ENCODE measurements at regions not wholly inside any gene's neighbourhood (a gene's known extent, or its start where the extent isn't known, plus 50 kb on each side); places are given as distances from the start of the nearest gene placed in this dataset.

DNA sequence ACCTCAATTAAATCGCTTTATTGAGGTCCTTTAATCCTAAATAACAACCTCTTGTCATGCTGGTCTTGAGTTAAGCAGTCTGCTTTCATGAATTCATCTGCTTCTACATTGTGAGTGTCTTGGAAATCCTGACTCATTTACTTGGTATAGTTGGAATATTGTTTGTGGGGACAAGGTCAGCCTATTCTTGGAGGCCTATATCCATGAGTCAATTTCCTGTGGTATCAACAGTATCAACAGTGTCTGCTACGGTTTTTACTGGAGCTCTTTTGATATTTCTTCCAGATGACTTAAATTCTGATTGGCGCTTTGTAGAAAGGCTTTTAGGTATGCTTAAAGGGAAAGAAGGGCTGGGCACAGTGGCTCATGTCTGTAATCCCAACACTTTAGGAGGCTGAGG, 71.2 kb upstream of the PARP8 start:
- no peak for FAIRE-seq
- no peaks in the 10 kb centered on the region for H3K79me2 ChIP-seq (ENCODE audit: control insufficient read depth in 1 of 2, insufficient read depth in 2 of 2, low read length in 2 of 2)
- H4K5ac ChIP-seq (ENCODE audit: insufficient read length, low read depth, low read length), result no peak overlapping the region
- no peak overlapping the region for H2BK12ac ChIP-seq (ENCODE audit: low read depth, low read length)
- no peaks in the 10 kb centered on the region for H4K20me1 ChIP-seq (replicated peaks in 1 of 2; ENCODE audit: control insufficient read depth in 1 of 2, insufficient read depth in 2 of 2, low read length in 2 of 2)
- H2BK20ac ChIP-seq (ENCODE audit: low read length), result no peak overlapping the region
- ChIA-PET POLR2A (ENCODE audit: partially characterized antibody) (no interaction called here), CTCF (ENCODE audit: partially characterized antibody) (interaction anchor here (1.1 kb wide), 1 partner anchor 11 kb away, joined by 3 read pairs; no protein-coding TSS in a partner anchor)
- no peaks in the 10 kb centered on the region for H3K36me3 ChIP-seq (ENCODE audit: control insufficient read depth in 2 of 4, insufficient read depth in 4 of 4, low read length in 3 of 4)
- 91% methylated on average over 3 of the region's 3 CpGs; no CpG with 5 or more reads in 1 of the 2 experiments for WGBS, 2 experiments (ENCODE audit: extremely low coverage in 1 of 2, insufficient coverage in 1 of 2, insufficient read length in 1 of 2, insufficient replicate concordance in 2 of 2, low coverage in 1 of 2, low lambda C conversion rate in 2 of 2, missing lambda C conversion rate in 1 of 2)
- H3K4me2 ChIP-seq (ENCODE audit: insufficient read depth in 1 of 2, low read depth in 2 of 2, low read length in 2 of 2), result no peak overlapping the region
- no peaks in the 10 kb centered on the region for H3K27me3 ChIP-seq (replicated peaks in 1 of 4; ENCODE audit: control insufficient read depth in 3 of 4, extremely low read depth in 1 of 4, insufficient read depth in 3 of 4, low read length in 3 of 4)
- no peak overlapping the region for H3K23ac ChIP-seq (ENCODE audit: insufficient read length)
- H3K4me1 ChIP-seq (replicated peaks in 1 of 4; ENCODE audit: control insufficient read depth in 3 of 4, insufficient read depth in 4 of 4, low read length in 3 of 4), result no peaks in the 10 kb centered on the region; a peak in 1 of 7 replicates
- no peak overlapping the region for H3K9ac ChIP-seq (replicated peaks in 1 of 4; ENCODE audit: extremely low read depth in 1 of 4, low read depth in 3 of 4, low read length in 3 of 4)
- no peak overlapping the region for H2BK5ac ChIP-seq (ENCODE audit: low read depth, low read length)
- H3K27ac ChIP-seq (ENCODE audit: low read depth, low read length), result no peak overlapping the region
- no peaks in the 10 kb centered on the region for H3K9me3 ChIP-seq (ENCODE audit: insufficient read depth in 2 of 2, low read depth in 1 of 2, low read length in 1 of 2)
- no peak overlapping the region for H3K14ac ChIP-seq (ENCODE audit: insufficient read length)
- H3K4me3 ChIP-seq (ENCODE audit: extremely low read depth in 1 of 4, insufficient read depth in 2 of 4, low read depth in 3 of 4, low read length in 4 of 4), result no peak overlapping the region
- no peak for DNase-seq (ENCODE audit: low read depth in 1 of 2, low spot score in 2 of 2)
- H3K23me2 ChIP-seq (ENCODE audit: low read depth, low read length), result no peaks in the 10 kb centered on the region
- H2AK5ac ChIP-seq (ENCODE audit: low read depth, low read length), result no peak overlapping the region
- no peaks in the 10 kb centered on the region for H3K79me1 ChIP-seq (ENCODE audit: low read depth, low read length)
- H2BK120ac ChIP-seq (replicated peaks; ENCODE audit: low read depth, low read length), result no peak overlapping the region
- H3K4ac ChIP-seq (replicated peaks; ENCODE audit: insufficient read length, low read depth, low read length), result no peak overlapping the region
- H2BK15ac ChIP-seq (ENCODE audit: low read length), result no peak overlapping the region
- H4K91ac ChIP-seq (replicated peaks; ENCODE audit: insufficient read length, low read length), result no peak overlapping the region
- H4K8ac ChIP-seq (ENCODE audit: extremely low read depth, insufficient read depth, low read length), result no peak overlapping the region
- no peak overlapping the region for H2AFZ ChIP-seq (ENCODE audit: low read length)
- no peak overlapping the region for H3K56ac ChIP-seq (replicated peaks; ENCODE audit: insufficient read length, low read depth, low read length)
- no peak overlapping the region for H3K18ac ChIP-seq (ENCODE audit: extremely low read depth, low read length)
- no peak for TF ChIP-seq NANOG (IDR thresholded peaks at IDR 0.05; ENCODE audit: insufficient read depth, low read depth, low read length, poor library complexity, severe bottlenecking)
- no peak for TF ChIP-seq GTF2F1 (IDR thresholded peaks at IDR 0.05; ENCODE audit: borderline replicate concordance, low read depth, low read length)
- no peak for TF ChIP-seq GABPA (IDR thresholded peaks at IDR 0.05; ENCODE audit: borderline replicate concordance, insufficient read depth, low read length)
- no peak for TF ChIP-seq CTBP2 (IDR thresholded peaks at IDR 0.05; ENCODE audit: borderline replicate concordance, insufficient read depth, insufficient read length, low read length)
- TF ChIP-seq POLR2A (IDR thresholded peaks at IDR 0.05; ENCODE audit: control extremely low read depth in 1 of 2, low read depth in 2 of 2, low read length in 2 of 2), result no peak
- no peak for TF ChIP-seq RNF2 (IDR thresholded peaks at IDR 0.05; ENCODE audit: borderline replicate concordance, low read depth, low read length, missing control alignments, poor library complexity, severe bottlenecking)
- no peak for TF ChIP-seq RAD21 (IDR thresholded peaks at IDR 0.05 in 1 of 2, conservative IDR thresholded peaks at IDR 0.05 in 1 of 2; ENCODE audit: low read depth in 2 of 2, low read length in 2 of 2)
- no peak for TF ChIP-seq POU5F1 (IDR thresholded peaks at IDR 0.05; ENCODE audit: low read depth, low read length)
- TF ChIP-seq PHF8 (conservative IDR thresholded peaks at IDR 0.05; ENCODE audit: low read depth, low read length), result no peak
